Esophagus muscularis mucosa (tissue), 4 donors: ENCODE measurements at regions not wholly inside any gene's neighbourhood (a gene's known extent, or its start where the extent isn't known, plus 50 kb on each side); places are given as distances from the start of the nearest gene placed in this dataset.

ENCODE experiments used
- DNase-seq: peaks from one replicate; pipeline ENCODE4 v3.0.0-alpha.2; 2017; ENCODE audit errors: extremely low spot score
- H3K27ac ChIP-seq, 4 donors: fragments of 200-600 bp; sonication (generic); replicated peaks in 1 of 4; 1 replicate in 3 of 4; 2 replicates in 1 of 4; pipeline ENCODE4 v1.5.1; 2016 to 2019; ENCODE audit warnings: mild to moderate bottlenecking in 1 of 4
- H3K27me3 ChIP-seq, 4 donors: fragments of 200-600 bp; sonication (generic); one replicate each; pipeline versions ENCODE4 v1.5.1 to v1.6.0; 2016 to 2019
- H3K36me3 ChIP-seq, 4 donors: fragments of 200-600 bp; sonication (generic); one replicate each; pipeline ENCODE4 v1.5.1; 2016 to 2019
- H3K4me1 ChIP-seq, 4 donors: fragments of 200-600 bp; sonication (generic); one replicate each; pipeline ENCODE4 v1.5.1; 2016 to 2019
- H3K4me3 ChIP-seq, 4 donors: fragments of 200-600 bp; sonication (generic); 1 replicate in 2 of 4; 2 replicates in 2 of 4; pipeline ENCODE4 v1.5.1; 2016 to 2019; ENCODE audit warnings: mild to moderate bottlenecking in 4 of 4, moderate library complexity in 1 of 4
- H3K9me3 ChIP-seq, 4 donors: fragments of 200-600 bp; sonication (generic); 1 replicate in 3 of 4; 2 replicates in 1 of 4; pipeline ENCODE4 v1.5.1; 2016 to 2019
- CTCF ChIP-seq, 3 experiments: fragments of 200-600 bp in 2 of 3; fragments of 450-650 bp in 1 of 3; sonication (generic) in 2 of 3; IDR thresholded peaks; one replicate each; pipeline ENCODE4 v1.5.1; 2017 to 2019; ENCODE audit warnings: antibody characterized with exemption in 3 of 3, mild to moderate bottlenecking in 2 of 3, moderate library complexity in 1 of 3
- EP300 ChIP-seq: sonication (generic); formaldehyde crosslinking; IDR thresholded peaks from one replicate; pipeline ENCODE4 v1.6.1; 2017; ENCODE audit warnings: antibody characterized with exemption
- POLR2A ChIP-seq: fragments of 450-650 bp; IDR thresholded peaks from one replicate; pipeline ENCODE4 v1.6.1; 2017; ENCODE audit warnings: antibody characterized with exemption, moderate library complexity, mild to moderate bottlenecking, low read depth
- POLR2AphosphoS5 ChIP-seq, 2 donors: sonication (generic); formaldehyde crosslinking; IDR thresholded peaks; one replicate each; pipeline ENCODE4 v1.6.1; 2017; ENCODE audit warnings: antibody characterized with exemption in 2 of 2
- WGBS: methylation state at CpG from one replicate; pipeline ENCODE4 v1.1.5; 2018; 5-methylcytosine and 5-hydroxymethylcytosine counted together
- intact Hi-C: fragments of 100-400 bp; cut with DNase I; formaldehyde crosslinking; loops from one replicate; pipeline ENCODE4 v1.15.1; 2023

DNA sequence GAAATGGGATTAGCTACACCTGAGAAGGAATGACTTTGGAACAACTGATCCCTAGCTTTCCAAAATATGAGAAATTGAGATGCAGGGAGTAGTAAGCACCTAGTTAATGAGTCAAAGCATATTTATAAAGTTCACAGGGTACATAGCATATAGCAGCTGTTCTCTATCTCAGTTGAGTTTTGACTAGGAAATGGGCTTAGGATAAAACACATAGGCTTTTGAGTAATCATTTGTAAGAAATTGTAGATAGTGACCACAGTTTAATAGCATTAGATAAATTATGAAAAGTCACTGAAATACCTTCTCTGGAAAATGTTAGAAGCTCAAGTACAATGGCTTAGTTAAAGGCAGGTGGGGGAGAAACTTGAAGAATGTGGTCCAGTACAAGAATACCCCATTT, 444.7 kb upstream of the TNP1 start:
- H3K27me3 ChIP-seq: no peaks in the 10 kb centered on the region
- H3K4me1 ChIP-seq: peaks cover 0 to 11% (median 6%) of the 10 kb centered on the region in 4 donors
- no peaks in the 10 kb centered on the region for H3K9me3 ChIP-seq
- no peak for DNase-seq
- no peaks in the 10 kb centered on the region for H3K36me3 ChIP-seq
- intact Hi-C loops: no loop called here
- H3K27ac ChIP-seq: no peak overlapping the region
- no peak overlapping the region for H3K4me3 ChIP-seq
- no peak for TF ChIP-seq CTCF (IDR thresholded peaks at IDR 0.05)
- no peak for TF ChIP-seq POLR2AphosphoS5 (IDR thresholded peaks at IDR 0.05)
- TF ChIP-seq POLR2A: no peak
- TF ChIP-seq EP300: no peak

DNA sequence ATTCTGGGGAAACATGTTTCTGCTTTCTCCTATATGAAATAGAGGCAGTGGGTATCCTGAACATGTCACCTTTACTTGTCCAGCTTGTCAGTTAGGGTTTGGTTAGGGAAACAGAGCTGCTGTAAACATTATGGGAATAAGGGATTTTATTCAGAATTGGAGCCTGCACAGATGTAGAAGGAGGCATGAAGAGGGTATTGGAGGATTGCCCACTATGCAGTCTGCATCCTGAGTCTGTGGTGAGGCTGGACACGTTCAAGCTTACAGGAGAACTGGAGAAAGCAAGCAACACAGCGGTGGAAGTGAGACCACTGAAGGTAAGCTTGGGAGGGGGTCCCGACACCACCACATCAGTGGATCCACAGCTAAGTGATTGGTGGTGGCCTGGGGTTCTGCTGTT, 443.0 kb upstream of the TNP1 start:
- DNase-seq: peak; percentile 68
- Histone ChIP-seq H3K9me3 (no peaks in the 10 kb centered on the region), H3K27ac (no peak overlapping the region), H3K4me1 (peaks cover 0 to 11% (median 6%) of the 10 kb centered on the region in 4 donors), H3K27me3 (no peaks in the 10 kb centered on the region), H3K36me3 (no peaks in the 10 kb centered on the region), H3K4me3 (no peak overlapping the region)
- intact Hi-C loops: no loop called here
- WGBS: 78% methylated on average over 3 of the region's 3 CpGs
- TF ChIP-seq POLR2A (no peak), CTCF (IDR thresholded peaks at IDR 0.05) (no peak), POLR2AphosphoS5 (IDR thresholded peaks at IDR 0.05) (no peak), EP300 (no peak)

DNA sequence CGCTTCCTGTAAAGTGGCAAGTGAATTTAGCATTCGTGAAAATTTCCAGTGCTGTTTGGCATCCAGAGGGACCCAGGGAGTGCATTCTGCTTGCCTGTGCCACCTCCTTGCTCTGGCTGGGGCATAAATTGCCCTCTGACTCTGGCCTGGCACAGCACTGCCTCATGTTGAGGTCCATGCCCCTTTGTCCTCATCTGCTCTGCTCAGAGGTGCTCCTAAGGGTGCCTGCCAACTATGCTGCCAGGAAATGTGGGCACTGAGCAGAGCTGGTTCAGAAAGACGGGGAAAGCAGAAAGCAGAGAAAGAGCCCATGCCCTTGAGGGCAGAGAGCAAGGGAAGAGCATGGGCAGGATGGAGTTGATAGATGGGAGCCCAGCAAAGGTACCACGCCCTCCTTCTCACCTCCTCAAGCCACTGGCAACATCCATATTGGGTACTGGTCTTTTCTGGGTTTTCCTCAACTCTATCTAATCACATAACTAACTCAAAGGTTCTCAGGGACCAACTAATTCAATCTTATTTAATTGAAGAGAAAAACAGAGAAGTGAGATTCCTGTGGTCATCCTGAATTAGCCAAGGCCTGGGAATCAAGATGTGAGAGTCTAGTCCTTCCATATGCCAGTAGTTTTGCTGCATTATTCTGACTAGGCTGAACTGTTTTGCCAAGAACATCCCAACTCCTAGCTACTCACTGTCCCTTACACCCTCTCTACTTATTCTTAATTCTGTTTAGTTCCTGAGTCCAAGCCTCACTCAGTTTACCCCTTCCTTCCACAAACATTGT, 441.5 kb upstream of the TNP1 start:
- H3K4me3 ChIP-seq: no peak overlapping the region
- peak; percentile 87 for DNase-seq
- TF ChIP-seq POLR2AphosphoS5 (IDR thresholded peaks at IDR 0.05): no peak
- no peak for TF ChIP-seq EP300
- TF ChIP-seq POLR2A: no peak
- no peak for TF ChIP-seq CTCF (IDR thresholded peaks at IDR 0.05)
- H3K9me3 ChIP-seq: peaks cover 0 to 5% (median 0%) of the 10 kb centered on the region in 4 donors
- peaks cover 0 to 11% (median 6%) of the 10 kb centered on the region in 4 donors for H3K4me1 ChIP-seq
- H3K27me3 ChIP-seq: no peaks in the 10 kb centered on the region
- no peaks in the 10 kb centered on the region for H3K36me3 ChIP-seq
- intact Hi-C loops: no loop called here
- H3K27ac ChIP-seq: no peak overlapping the region
- WGBS: 82% methylated on average over 4 of the region's 4 CpGs

- intact Hi-C loops: no loop called here
- no peak for DNase-seq
- Histone ChIP-seq H3K27me3 (no peaks in the 10 kb centered on the region), H3K9me3 (peaks cover 0 to 5% (median 0%) of the 10 kb centered on the region in 4 donors), H3K27ac (no peak overlapping the region), H3K4me3 (no peak overlapping the region), H3K36me3 (no peaks in the 10 kb centered on the region), H3K4me1 (peaks cover 0 to 13% (median 7%) of the 10 kb centered on the region in 4 donors)
- no peak for TF ChIP-seq POLR2AphosphoS5 (IDR thresholded peaks at IDR 0.05)
- TF ChIP-seq EP300: no peak
- TF ChIP-seq POLR2A: no peak
- TF ChIP-seq CTCF (IDR thresholded peaks at IDR 0.05): no peak
- WGBS: 83% methylated on average over 1 of the region's 1 CpG
These were observed 439.7 kb upstream of the TNP1 start for GRCh38 chr2:217299590-217299989.

- Histone ChIP-seq H3K36me3 (no peaks in the 10 kb centered on the region), H3K27ac (no peak overlapping the region), H3K9me3 (peaks cover 0 to 5% (median 0%) of the 10 kb centered on the region in 4 donors), H3K4me1 (peaks cover 0 to 30% (median 25%) of the 10 kb centered on the region in 4 donors), H3K27me3 (no peaks in the 10 kb centered on the region), H3K4me3 (no peak overlapping the region)
- WGBS: 85% methylated on average over 2 of the region's 2 CpGs
- DNase-seq: no peak
- intact Hi-C loops: no loop called here
- TF ChIP-seq POLR2A (no peak), POLR2AphosphoS5 (IDR thresholded peaks at IDR 0.05) (no peak), EP300 (no peak), CTCF (IDR thresholded peaks at IDR 0.05) (no peak)
These were observed 437.2 kb upstream of the TNP1 start for GRCh38 chr2:217297096-217297495.
